HEK293T (cell line): ENCODE measurements at regions not wholly inside any gene's neighbourhood (a gene's known extent, or its start where the extent isn't known, plus 50 kb on each side); places are given as distances from the start of the nearest gene placed in this dataset.
"Not testable (repeated sequence)": the region's sequence is repeated elsewhere in the genome, so short reads cannot be mapped to it uniquely, and the experiment has no call there.

Experiments
- CTCF ChIA-PET: fragments of 350-600 bp; formaldehyde crosslinking; extraction: SDS; loops from one replicate; lab custom pipeline; 2021; ENCODE audit warnings: antibody characterized with exemption, inconsistent platforms; lab: Yijun Ruan, JAX
- POLR2A ChIA-PET: fragments of 350-600 bp; formaldehyde crosslinking; extraction: SDS; loops from one replicate; lab custom pipeline; 2020; ENCODE audit warnings: antibody characterized with exemption, inconsistent platforms; lab: Yijun Ruan, JAX
- DNase-seq: peaks from one replicate; pipeline ENCODE4 v3.0.0; 2012; ENCODE audit warnings: mixed read lengths; ENCODE audit errors: extremely low spot score
- ARNT ChIP-seq: fragments of 450-650 bp; IDR thresholded peaks from 2 replicates; pipeline ENCODE4 v1.6.1; 2017; ENCODE audit warnings: mild to moderate bottlenecking
- BHLHE40 ChIP-seq: fragments of 450-650 bp; IDR thresholded peaks from 2 replicates; pipeline ENCODE4 v1.6.1; 2016; ENCODE audit warnings: mild to moderate bottlenecking, moderate library complexity, borderline replicate concordance
- CTBP1 ChIP-seq: fragments of 450-650 bp; IDR thresholded peaks from 2 replicates; pipeline ENCODE4 v1.6.1; 2016; ENCODE audit warnings: borderline replicate concordance
- ELF4 ChIP-seq: fragments of 450-650 bp; IDR thresholded peaks from 2 replicates; pipeline ENCODE4 v1.6.1; 2017; ENCODE audit warnings: antibody characterized with exemption
- FOXA1 ChIP-seq: fragments of 450-650 bp; IDR thresholded peaks from 2 replicates; pipeline ENCODE4 v1.6.1; 2016; ENCODE audit warnings: mild to moderate bottlenecking
- FOXK2 ChIP-seq: fragments of 450-650 bp; IDR thresholded peaks from 2 replicates; pipeline ENCODE4 v1.6.1; 2016; ENCODE audit warnings: mild to moderate bottlenecking
- FOXM1 ChIP-seq: fragments of 450-650 bp; IDR thresholded peaks from 2 replicates; pipeline ENCODE4 v1.6.1; 2017; ENCODE audit warnings: mild to moderate bottlenecking, borderline replicate concordance
- HDGF ChIP-seq: fragments of 450-650 bp; IDR thresholded peaks from 2 replicates; pipeline ENCODE4 v1.6.1; 2017; ENCODE audit warnings: antibody characterized with exemption, borderline replicate concordance
- L3MBTL2 ChIP-seq: fragments of 450-650 bp; conservative IDR thresholded peaks from 2 replicates; pipeline ENCODE4 v1.6.1; 2016; ENCODE audit warnings: mild to moderate bottlenecking
- LEF1 ChIP-seq: fragments of 450-650 bp; IDR thresholded peaks from 2 replicates; pipeline ENCODE4 v1.6.1; 2017; ENCODE audit warnings: mild to moderate bottlenecking, borderline replicate concordance
- NFRKB ChIP-seq: fragments of 450-650 bp; IDR thresholded peaks from 2 replicates; pipeline ENCODE4 v1.6.1; 2016; ENCODE audit warnings: mild to moderate bottlenecking, moderate library complexity
- SP1 ChIP-seq: fragments of 450-650 bp; IDR thresholded peaks from 2 replicates; pipeline ENCODE4 v1.6.1; 2017
- SUZ12 ChIP-seq: fragments of 450-650 bp; IDR thresholded peaks from 2 replicates; pipeline ENCODE4 v1.6.1; 2016; ENCODE audit warnings: mild to moderate bottlenecking
- TARDBP ChIP-seq: fragments of 450-650 bp; IDR thresholded peaks from 2 replicates; pipeline ENCODE4 v1.6.1; 2016
- ZNF384 ChIP-seq: fragments of 450-650 bp; IDR thresholded peaks from 2 replicates; pipeline ENCODE4 v1.6.1; 2016
- TF ChIP-seq, protein P1 (sequence below): fragments of 450-650 bp; IDR thresholded peaks from 2 replicates; pipeline ENCODE4 v1.6.1; 2016

DNA sequence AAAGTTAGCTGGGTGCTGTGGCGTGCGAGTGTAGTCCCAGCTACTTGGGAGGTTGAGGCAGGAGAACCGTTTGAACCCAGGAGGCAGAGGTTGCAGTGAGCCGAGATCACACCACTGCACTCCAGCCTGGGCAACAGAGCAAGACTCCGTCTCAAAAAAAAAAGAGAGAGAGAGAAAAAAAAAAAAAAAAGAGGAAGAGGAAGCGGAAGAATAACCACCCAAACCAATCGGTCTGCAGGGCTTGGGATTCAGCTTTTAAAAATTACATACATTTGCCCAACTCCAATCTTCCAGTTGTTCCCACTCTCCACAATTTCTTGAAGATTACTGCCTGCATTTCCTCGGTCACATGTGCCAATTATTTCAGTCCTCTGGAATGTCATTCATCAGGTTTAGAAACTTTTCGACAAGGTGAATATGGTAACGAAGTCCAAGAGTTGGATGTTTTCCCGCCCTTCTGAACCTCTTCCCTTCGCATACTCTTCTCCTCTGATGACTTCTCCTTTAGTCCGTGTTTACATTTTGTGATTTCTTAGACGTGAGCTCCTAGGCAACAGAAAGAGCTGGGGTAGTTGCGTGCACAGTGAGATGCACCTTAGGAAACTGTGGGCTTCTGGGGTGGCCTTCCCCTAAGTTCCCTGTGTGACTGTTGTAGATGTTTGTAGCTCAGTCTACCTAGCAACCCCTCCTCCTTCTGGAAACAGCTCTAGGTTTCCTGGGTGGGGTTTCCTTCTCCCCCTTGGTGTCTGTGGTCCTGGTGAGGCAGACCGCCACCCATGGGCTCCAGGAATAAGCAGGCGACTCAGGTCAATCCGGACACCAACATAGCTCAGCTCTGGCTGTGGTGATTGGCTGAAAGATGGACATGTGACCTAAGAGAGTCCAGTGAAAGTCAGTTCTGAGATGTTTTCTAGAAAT, 63.0 kb upstream of the NCOA3 start:
- ChIA-PET CTCF (no interaction called here), POLR2A (no interaction called here)

DNA sequence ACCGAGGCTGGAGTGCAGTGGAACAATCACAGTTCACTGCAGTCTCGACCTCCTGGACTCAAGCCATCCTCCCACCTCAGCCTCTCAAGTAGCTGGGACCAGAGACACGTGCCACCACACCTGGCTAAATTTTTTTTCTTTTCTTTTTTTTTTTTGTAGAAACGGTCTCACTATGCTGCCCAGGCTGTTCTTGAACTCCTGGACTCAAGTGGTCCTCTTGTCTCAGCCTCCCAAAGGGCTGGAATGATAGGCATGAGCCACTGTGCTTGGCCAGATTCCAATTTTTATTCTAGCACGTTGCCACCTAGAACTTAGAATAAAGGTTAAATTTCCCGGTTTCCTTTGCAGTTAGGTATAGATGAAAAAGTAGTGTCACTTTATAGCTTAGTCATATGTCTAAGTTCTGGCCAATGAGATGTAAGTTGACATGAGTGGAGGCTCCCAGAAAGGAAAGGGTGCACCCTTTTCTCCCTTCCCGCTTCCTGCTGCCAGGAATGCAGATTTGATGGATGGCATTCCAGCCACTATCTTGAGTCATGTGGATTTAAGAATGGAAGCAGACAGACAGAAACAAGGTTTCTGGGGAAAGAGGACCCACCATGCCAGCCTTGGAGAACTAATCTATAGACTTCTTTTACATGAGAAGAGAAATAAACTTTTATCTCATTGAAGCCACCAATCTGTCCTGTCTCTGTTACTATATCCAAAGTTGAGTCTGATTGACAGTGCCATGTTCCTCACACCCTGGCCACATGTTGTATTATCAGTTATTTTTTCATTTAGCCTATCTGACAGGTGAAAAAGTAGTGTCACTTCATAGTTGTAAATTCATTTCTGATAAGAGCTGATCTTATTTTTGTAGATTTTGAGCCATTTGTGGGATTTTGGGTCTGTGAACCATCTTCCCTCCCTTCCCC, 60.6 kb upstream of the NCOA3 start:
- no peak for DNase-seq
- ChIA-PET POLR2A (no interaction called here), CTCF (no interaction called here)
- no peak for TF ChIP-seq TARDBP
- TF ChIP-seq, protein P1, sequence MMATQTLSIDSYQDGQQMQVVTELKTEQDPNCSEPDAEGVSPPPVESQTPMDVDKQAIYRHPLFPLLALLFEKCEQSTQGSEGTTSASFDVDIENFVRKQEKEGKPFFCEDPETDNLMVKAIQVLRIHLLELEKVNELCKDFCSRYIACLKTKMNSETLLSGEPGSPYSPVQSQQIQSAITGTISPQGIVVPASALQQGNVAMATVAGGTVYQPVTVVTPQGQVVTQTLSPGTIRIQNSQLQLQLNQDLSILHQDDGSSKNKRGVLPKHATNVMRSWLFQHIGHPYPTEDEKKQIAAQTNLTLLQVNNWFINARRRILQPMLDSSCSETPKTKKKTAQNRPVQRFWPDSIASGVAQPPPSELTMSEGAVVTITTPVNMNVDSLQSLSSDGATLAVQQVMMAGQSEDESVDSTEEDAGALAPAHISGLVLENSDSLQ: 0 out of 2 replicates have a peak, but pooled peaks have one; percentile 24

More for the DNA sequence above, 63.0 kb upstream of the NCOA3 start:
- DNase-seq: peak; percentile 32
- TF ChIP-seq FOXK2: no peak
- no peak for TF ChIP-seq LEF1
- TF ChIP-seq NFRKB: no peak
- no peak for TF ChIP-seq SUZ12
- TF ChIP-seq L3MBTL2: no peak
- no peak for TF ChIP-seq BHLHE40
- TF ChIP-seq, protein P1: no peak
- no peak for TF ChIP-seq FOXM1
- no peak for TF ChIP-seq CTBP1
- no peak for TF ChIP-seq ZNF384
- TF ChIP-seq ELF4: no peak

DNA sequence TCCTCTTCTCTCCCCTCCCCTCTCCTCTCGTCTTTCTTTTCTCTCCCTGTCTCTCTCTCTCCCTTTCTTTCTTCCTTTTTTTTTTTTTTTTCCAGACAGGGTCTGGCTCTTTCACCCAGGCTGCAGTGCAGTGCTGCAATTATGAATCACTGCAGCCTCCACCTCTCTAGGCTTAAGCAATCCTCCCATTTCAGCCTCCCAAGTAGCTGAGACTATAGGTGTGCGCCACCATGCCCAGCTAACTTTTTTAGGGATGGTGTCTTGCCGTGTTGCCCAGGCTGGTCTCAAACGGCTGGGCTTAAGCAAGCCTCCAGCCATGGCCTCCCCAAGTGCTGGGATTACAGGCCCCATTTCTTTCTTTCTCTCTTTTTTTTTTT, 59.9 kb upstream of the NCOA3 start:
- DNase-seq: no peak
- ChIA-PET POLR2A (no interaction called here), CTCF (no interaction called here)
- TF ChIP-seq FOXK2: no peak
- TF ChIP-seq, protein P1: no peak
- no peak for TF ChIP-seq SUZ12
- TF ChIP-seq SP1: no peak
- TF ChIP-seq ELF4: no peak
- no peak for TF ChIP-seq BHLHE40
- no peak for TF ChIP-seq ZNF384
- no peak for TF ChIP-seq CTBP1
- TF ChIP-seq L3MBTL2: no peak
- no peak for TF ChIP-seq FOXA1

DNA sequence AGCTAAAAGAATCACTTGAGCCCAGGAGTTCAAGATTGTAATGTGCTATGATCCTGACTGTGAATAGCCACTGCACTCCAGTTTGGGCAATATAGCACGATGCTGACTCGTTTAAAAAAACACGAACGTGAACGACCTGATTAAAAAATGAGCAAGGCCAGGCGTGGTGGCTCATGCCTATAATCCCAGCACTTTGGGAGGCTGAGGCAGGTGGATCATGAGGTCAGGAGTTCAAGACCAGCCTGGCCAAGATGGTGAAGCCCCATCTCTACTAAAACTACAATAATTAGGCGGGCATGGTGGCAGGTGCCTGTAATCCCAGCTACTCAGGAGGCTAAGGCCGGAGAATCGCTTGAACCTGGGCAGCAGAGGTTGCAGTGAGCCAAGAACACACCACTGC, 58.6 kb upstream of the NCOA3 start:
- POLR2A ChIA-PET, DNase-seq: not testable (repeated sequence)
- CTCF ChIA-PET: interaction anchor here (0.6 kb wide), 2 partner anchors 102 to 1178 kb away, joined by 3 to 5 read pairs; no protein-coding TSS in a partner anchor

DNA sequence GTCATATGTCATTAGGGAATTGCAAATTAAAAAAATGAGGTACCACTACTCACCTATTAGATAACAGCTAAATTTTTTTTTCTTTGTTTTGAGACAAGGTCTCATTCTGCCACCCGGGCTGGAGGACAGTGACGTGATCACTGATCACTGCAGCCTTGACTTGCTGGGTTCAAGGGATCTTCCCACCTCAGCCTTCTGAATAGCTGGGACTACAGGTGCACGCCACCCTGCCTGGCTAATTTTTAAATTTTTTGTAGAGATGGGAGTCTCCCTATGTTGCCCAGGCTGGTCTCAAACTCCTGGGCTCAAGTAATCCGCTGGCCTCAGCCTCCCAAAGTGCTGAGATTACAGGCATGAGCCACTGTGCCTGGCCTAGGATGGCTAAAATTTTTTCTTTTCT, 57.1 kb upstream of the NCOA3 start:
- ChIA-PET POLR2A (no interaction called here), CTCF (no interaction called here)
- no peak for DNase-seq
- TF ChIP-seq TARDBP (no peak), CTBP1 (no peak), FOXM1 (no peak), SP1 (no peak), L3MBTL2 (no peak), HDGF (no peak), ELF4 (no peak), ARNT (no peak), BHLHE40 (no peak), LEF1 (no peak), ZNF384 (no peak), FOXA1 (no peak), NFRKB (no peak), FOXK2 (no peak), SUZ12 (no peak)
- TF ChIP-seq, protein P1: no peak

DNA sequence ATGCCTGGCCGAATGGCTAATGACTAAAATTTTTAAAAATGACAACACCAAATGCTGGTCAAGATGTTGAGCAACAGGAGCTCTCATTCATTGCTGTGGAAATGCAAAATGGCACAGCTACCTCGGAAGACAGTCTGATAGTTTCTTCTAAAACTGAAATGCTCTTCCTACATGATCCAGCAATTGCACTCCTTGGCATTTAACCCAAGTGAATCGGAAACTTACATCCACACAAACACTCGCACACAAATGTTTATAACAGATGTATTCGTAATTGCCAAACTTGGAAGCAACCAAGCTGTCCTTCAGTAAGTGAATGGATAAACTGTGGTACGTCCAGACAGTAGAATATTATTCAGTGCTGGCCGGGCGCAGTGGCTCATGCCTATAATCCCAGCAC, 56.4 kb upstream of the NCOA3 start:
- no peak for DNase-seq
- TF ChIP-seq BHLHE40 (no peak), ZNF384 (no peak), FOXM1 (no peak), SP1 (no peak), SUZ12 (no peak), LEF1 (no peak), ELF4 (no peak), FOXK2 (no peak), TARDBP (no peak), FOXA1 (no peak), CTBP1 (no peak), ARNT (no peak), NFRKB (no peak), L3MBTL2 (no peak)
- TF ChIP-seq, protein P1: no peak
- ChIA-PET POLR2A (interaction anchor here (1.1 kb wide), 1 partner anchor 89 kb away, joined by 3 read pairs; the partner anchor contains the start of gene ZMYND8), CTCF (no interaction called here)

DNA sequence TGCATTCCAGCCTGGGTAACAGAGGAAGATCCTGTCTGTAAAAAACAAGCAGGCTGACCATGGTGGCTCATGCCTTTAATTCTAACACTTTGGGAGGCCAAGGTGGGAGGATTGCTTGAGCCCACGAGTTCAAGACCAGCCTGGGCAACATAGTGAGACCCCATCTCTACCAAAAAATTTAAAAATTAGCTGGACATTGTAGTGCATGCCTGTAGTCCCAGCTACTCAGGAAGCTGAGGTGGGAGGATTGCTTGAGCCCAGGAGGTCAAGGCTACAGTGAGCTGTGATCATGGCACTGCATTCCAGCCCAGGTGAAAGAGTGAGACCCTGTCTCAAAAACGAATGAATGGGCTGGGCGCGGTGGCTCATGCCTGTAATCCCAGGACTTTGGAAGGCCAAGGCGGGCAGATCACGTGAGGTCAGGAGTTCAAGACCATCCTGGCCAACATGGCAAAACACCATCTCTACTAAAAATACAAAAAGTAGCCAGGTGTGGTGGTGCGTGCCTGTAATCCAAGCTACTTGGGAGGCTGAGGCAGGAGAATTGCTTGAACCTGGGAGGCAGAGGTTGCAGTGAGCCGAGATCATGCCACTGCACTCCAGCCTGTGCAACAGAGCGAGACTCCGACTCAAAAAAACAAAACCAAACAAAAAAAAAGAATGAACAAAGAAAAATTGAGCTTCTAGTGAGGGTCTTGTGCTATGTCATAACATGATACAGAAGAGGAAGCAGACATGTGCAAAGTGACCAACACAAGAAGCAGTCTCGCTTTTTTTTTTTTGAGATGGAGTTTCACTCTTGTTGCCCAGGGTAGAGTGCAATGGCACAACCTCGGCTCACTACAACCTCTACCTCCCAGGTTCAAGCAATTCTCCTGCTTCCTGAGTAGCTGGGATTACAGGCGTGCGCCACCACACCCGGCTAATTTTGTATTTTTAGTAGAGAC, 54.1 kb upstream of the NCOA3 start:
- DNase-seq, POLR2A ChIA-PET, CTCF ChIA-PET: not testable (repeated sequence)
